ENCODE measurements at regions not wholly inside any gene's neighbourhood (a gene's known extent, or its start where the extent isn't known, plus 50 kb on each side); places are given as distances from the start of the nearest gene placed in this dataset.
A peak's percentile ranks its signal among the peaks of the same experiment; 100 is the strongest.
"Not testable (repeated sequence)": the region's sequence is repeated elsewhere in the genome, so short reads cannot be mapped to it uniquely, and the experiment has no call there.

DNA sequence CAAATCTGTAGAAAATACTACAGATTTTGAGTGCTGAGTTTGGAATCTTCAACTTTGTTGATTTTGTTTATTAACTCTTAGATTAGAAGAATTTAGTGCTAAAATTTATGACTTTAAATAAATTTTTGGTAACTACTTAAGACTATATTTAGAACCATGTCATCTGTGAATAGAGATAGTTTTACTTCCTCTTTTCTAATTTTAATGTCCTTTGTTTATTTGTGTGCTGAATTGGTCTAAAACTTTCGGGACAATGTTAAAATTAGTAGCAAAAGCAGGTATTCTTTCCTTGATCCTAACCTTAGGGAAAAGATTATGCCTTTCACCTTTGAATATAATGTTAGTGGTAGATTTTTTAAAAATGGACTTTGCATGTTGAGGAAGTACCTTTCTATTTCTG is 119.7 kb upstream of the CXorf51A start:
- TF ChIP-seq, protein P1, sequence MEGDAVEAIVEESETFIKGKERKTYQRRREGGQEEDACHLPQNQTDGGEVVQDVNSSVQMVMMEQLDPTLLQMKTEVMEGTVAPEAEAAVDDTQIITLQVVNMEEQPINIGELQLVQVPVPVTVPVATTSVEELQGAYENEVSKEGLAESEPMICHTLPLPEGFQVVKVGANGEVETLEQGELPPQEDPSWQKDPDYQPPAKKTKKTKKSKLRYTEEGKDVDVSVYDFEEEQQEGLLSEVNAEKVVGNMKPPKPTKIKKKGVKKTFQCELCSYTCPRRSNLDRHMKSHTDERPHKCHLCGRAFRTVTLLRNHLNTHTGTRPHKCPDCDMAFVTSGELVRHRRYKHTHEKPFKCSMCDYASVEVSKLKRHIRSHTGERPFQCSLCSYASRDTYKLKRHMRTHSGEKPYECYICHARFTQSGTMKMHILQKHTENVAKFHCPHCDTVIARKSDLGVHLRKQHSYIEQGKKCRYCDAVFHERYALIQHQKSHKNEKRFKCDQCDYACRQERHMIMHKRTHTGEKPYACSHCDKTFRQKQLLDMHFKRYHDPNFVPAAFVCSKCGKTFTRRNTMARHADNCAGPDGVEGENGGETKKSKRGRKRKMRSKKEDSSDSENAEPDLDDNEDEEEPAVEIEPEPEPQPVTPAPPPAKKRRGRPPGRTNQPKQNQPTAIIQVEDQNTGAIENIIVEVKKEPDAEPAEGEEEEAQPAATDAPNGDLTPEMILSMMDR (conservative IDR thresholded peaks at IDR 0.05; ENCODE audit: low read depth, low read length) = no peak
- Histone ChIP-seq H3K4me3 (IDR thresholded peaks at IDR 0.05; ENCODE audit: insufficient read depth, low read depth, low read length) (no peak overlapping the region), H3K27ac (no peak overlapping the region), H3K4me1 (ENCODE audit: low read depth, poor library complexity, severe bottlenecking) (peaks cover 11% of the 10 kb centered on the region), H3K4me2 (peak overlapping the region; percentile 36; the same call in 1 of the 2 replicates), H4K20me1 (ENCODE audit: insufficient read depth) (no peaks in the 10 kb centered on the region), H3K79me2 (ENCODE audit: insufficient read depth, low read depth) (no peaks in the 10 kb centered on the region), H3K9ac (no peak overlapping the region), H2AFZ (ENCODE audit: low read depth) (no peak overlapping the region), H3K27me3 (ENCODE audit: insufficient read depth, low read depth) (no peaks in the 10 kb centered on the region), H3K36me3 (ENCODE audit: insufficient read depth) (no peaks in the 10 kb centered on the region)

DNA sequence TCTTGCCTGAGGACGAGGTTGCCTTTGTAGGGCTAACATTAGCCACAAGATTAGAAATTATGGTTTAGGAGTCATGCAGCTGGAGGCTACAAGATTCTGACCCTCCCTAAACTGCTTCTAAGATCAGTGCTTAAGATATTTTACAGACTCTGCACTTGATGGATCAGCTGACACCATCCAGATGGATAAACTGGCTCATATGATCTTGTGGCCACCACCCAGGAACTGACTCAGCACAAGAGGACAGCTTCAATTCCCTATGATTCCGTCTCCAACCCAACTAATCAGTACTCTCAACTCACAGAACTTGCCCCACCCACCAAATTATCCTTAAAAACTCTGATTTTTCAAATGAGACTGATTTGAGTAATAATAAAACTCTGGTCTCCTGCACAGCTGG is 118.5 kb upstream of the CXorf51A start:
- H3K79me2 ChIP-seq (ENCODE audit: insufficient read depth, low read depth); H3K4me2 ChIP-seq; H3K27me3 ChIP-seq (ENCODE audit: insufficient read depth, low read depth); H3K4me3 ChIP-seq (IDR thresholded peaks at IDR 0.05; ENCODE audit: insufficient read depth, low read depth, low read length); H3K36me3 ChIP-seq (ENCODE audit: insufficient read depth); H3K9ac ChIP-seq; H2AFZ ChIP-seq (ENCODE audit: low read depth); H4K20me1 ChIP-seq (ENCODE audit: insufficient read depth); H3K27ac ChIP-seq: not testable (repeated sequence)
- H3K4me1 ChIP-seq (ENCODE audit: low read depth, poor library complexity, severe bottlenecking) = peaks cover 11% of the 10 kb centered on the region

DNA sequence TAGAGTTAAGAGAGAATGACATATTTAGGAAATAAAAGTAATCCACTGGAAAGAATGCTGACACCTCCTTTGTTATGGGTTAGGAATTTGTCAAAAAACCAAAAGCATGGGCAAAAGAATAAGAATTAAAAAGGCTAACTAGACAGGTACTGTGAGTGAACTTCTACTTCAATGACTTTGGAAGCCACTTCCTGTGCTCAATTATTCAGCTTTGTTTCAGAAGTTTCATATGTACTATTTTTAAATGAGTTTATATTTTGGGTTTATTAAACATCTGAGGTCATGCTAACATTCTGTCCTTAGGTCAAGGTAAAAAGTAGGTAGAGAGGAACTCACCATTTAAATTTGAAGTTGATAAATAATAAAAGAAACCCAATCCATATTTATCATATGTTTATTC is 106.7 kb upstream of the CXorf51A start:
- TF ChIP-seq, protein P1 (conservative IDR thresholded peaks at IDR 0.05; ENCODE audit: low read depth, low read length) = no peak
- no peak overlapping the region; the same call in 1 of the 2 replicates for H2AFZ ChIP-seq (ENCODE audit: low read depth)
- no peaks in the 10 kb centered on the region for H3K36me3 ChIP-seq (ENCODE audit: insufficient read depth)
- no peak overlapping the region for H3K9ac ChIP-seq
- H3K79me2 ChIP-seq (ENCODE audit: insufficient read depth, low read depth) = no peaks in the 10 kb centered on the region
- H3K27me3 ChIP-seq (ENCODE audit: insufficient read depth, low read depth) = no peaks in the 10 kb centered on the region
- H4K20me1 ChIP-seq (ENCODE audit: insufficient read depth) = no peaks in the 10 kb centered on the region
- no peak overlapping the region for H3K4me3 ChIP-seq (IDR thresholded peaks at IDR 0.05; ENCODE audit: insufficient read depth, low read depth, low read length)
- peak overlapping the region; percentile 50 for H3K27ac ChIP-seq
- H3K4me2 ChIP-seq = peak overlapping the region; percentile 56
- H3K4me1 ChIP-seq (ENCODE audit: low read depth, poor library complexity, severe bottlenecking) = peaks cover 26% of the 10 kb centered on the region

DNA sequence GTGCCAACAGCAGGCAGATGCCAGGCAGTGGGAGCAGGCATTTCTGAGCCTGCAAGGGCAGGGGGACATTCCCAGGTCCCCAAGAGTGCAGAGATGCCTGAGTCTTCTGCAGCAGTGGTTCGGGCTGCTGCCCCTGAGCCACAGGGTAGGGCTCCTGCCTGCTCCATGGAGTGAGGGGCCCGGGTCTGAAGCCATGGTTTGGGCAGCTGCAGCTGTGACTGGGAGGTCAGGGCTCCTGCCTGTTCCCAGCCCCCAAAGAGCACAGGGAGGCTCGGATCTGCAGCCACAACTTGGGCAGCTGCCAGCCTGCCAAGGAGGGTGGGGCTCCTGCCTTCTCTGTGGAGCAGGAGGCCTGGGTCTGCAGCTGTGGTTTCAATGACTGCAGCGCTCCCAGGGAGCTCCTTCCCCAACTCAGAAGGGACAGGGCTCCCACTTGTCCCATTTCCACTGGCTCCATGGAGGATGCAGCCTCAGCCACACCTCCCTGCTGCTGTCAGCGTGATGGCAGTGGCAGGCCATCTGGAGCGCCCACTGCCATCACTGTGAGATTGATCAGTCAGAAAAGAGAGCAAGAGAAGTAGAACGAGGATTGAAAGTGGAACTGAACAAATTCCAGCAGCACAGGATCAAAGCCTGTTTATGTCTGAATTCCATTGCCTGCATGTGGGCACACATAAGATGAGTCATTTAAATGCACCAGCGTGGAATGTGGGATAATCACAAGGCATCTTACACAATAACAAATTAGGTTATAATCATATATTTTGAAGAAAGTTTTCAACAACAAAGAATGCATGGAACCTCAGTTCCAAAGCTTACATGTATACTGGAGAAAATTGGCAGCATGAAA is 93.1 kb upstream of the CXorf51A start:
- no peaks in the 10 kb centered on the region for H4K20me1 ChIP-seq (ENCODE audit: insufficient read depth)
- H3K9ac ChIP-seq = no peak overlapping the region
- no peak overlapping the region for H2AFZ ChIP-seq (ENCODE audit: low read depth)
- no peaks in the 10 kb centered on the region for H3K79me2 ChIP-seq (ENCODE audit: insufficient read depth, low read depth)
- no peak overlapping the region for H3K27ac ChIP-seq
- no peaks in the 10 kb centered on the region for H3K27me3 ChIP-seq (ENCODE audit: insufficient read depth, low read depth)
- H3K4me1 ChIP-seq (ENCODE audit: low read depth, poor library complexity, severe bottlenecking) = no peaks in the 10 kb centered on the region
- TF ChIP-seq, protein P1 (conservative IDR thresholded peaks at IDR 0.05; ENCODE audit: low read depth, low read length) = no peak
- H3K36me3 ChIP-seq (ENCODE audit: insufficient read depth) = no peaks in the 10 kb centered on the region
- H3K4me3 ChIP-seq (IDR thresholded peaks at IDR 0.05; ENCODE audit: insufficient read depth, low read depth, low read length) = no peak overlapping the region
- H3K4me2 ChIP-seq = no peak overlapping the region

DNA sequence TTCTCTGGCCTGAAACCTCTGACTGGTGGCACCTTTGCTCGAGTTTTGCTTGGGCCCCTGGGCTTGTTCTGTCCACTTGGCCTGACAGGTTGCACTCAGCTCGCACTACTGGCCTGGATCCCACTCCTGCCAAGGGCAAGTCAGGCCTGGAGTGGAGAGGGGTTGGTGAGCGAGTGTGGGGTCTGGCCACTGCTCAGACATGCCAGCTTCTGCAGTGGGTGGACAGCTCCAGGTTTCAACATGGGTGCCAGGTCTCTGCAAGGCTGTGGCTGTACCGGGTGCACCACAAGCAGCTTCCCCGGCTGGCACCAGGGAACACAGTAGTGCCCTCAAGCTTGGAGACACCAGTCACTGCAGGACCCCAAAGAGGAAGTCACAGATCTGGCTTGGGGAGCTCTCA is 91.6 kb upstream of the CXorf51A start:
- Histone ChIP-seq H2AFZ (ENCODE audit: low read depth) (no peak overlapping the region), H3K27ac (no peak overlapping the region), H3K27me3 (ENCODE audit: insufficient read depth, low read depth) (no peaks in the 10 kb centered on the region), H4K20me1 (ENCODE audit: insufficient read depth) (no peaks in the 10 kb centered on the region), H3K79me2 (ENCODE audit: insufficient read depth, low read depth) (no peaks in the 10 kb centered on the region), H3K9ac (no peak overlapping the region), H3K36me3 (ENCODE audit: insufficient read depth) (no peaks in the 10 kb centered on the region), H3K4me1 (ENCODE audit: low read depth, poor library complexity, severe bottlenecking) (no peaks in the 10 kb centered on the region), H3K4me2 (no peak overlapping the region), H3K4me3 (IDR thresholded peaks at IDR 0.05; ENCODE audit: insufficient read depth, low read depth, low read length) (no peak overlapping the region)
- TF ChIP-seq, protein P1 (conservative IDR thresholded peaks at IDR 0.05; ENCODE audit: low read depth, low read length) = no peak

Measured in KMS-11 (cell line).